Esophagus mucosa (tissue), 1 donor: ENCODE measurements at regions not wholly inside any gene's neighbourhood (a gene's known extent, or its start where the extent isn't known, plus 50 kb on each side); places are given as distances from the start of the nearest gene placed in this dataset.
"Not testable (repeated sequence)": the region's sequence is repeated elsewhere in the genome, so short reads cannot be mapped to it uniquely, and the experiment has no call there.

Source experiments
- ATAC-seq: fragments of 200-7000 bp; cut with Tn5 transposase; one replicate; pipeline ENCODE4 v1.9.1; 2020
- donor health status: DM: yes; HTN: yes; CAD: no.

DNA sequence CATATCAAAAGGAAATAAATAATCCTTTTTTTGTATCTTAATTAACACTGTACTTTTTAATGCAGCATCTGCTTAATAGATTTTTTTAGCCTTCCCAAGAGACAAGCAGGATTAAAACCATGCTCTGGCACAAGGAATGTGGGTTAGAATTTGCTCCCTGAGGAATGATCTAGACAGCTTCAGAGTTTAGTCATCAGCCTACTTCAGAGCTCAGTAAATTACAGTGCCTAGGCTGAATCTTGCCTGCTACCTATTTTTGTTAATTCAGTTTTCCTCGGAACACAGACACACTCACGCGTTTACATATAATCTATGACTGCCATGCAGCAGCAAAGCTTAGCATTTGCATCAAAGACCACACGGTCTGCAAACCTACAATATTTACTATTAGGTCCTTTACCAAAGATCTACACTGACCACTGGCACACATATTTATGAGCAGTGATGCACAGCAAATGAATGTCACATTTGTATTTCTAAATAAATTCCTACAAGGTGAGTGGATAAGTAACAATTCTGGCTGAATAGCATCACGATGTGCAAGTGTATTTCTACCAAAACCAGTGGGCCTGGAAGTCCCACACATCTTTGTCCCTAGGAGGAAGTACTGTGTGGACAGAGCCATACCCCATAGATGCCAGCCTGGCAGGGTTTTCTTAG lies 309.8 kb upstream of the TMEM132C start:
- ATAC-seq: no peak

GRCh38 chr12:127962303-127962702 lies 304.7 kb upstream of the TMEM132C start:
- no peak for ATAC-seq

DNA sequence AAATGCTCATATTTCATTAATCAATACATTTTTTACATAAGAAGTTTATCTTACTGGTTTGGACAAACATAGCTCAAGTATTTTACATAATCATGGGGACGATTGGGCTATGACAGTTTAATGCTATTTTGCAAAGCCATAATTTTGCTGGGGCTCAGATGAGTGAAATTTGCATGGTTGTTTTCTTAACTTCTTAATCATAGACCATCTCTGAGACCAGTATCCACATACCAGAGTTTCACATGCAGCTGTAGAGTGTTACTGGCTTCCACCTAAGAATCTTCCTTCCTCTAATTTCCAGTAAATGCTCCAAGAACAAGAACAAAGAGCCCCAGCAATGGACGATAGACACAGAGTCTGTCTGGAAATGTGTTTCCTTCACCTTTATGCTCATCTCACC lies 303.0 kb upstream of the TMEM132C start:
- ATAC-seq: no peak

DNA sequence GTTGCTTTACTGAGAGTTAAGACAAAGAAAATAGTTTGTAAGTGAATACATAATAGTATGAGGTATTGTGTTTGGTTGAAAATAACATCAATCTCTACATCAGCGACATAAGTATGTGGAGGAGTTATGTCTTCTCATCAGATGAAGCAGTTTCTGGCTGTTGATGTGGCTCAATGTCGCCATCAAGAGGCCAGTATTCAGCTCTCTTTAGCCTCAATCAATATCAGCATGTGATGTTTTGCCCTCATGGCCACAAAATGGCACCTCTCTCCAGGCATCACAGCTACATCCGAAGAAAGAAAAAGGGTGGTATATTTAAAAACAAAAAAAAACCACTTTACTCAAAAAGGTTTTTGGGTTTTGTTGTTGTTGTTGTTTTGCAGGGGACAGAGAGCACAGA lies 302.3 kb upstream of the TMEM132C start:
- ATAC-seq: no peak

- no peak for ATAC-seq
Observed at GRCh38 chr12:127966331-127966730, 300.6 kb upstream of the TMEM132C start.

GRCh38 chr12:127970491-127970890 lies 296.5 kb upstream of the TMEM132C start:
- ATAC-seq: no peak

GRCh38 chr12:127980585-127980984 lies 286.4 kb upstream of the TMEM132C start:
- ATAC-seq: no peak

DNA sequence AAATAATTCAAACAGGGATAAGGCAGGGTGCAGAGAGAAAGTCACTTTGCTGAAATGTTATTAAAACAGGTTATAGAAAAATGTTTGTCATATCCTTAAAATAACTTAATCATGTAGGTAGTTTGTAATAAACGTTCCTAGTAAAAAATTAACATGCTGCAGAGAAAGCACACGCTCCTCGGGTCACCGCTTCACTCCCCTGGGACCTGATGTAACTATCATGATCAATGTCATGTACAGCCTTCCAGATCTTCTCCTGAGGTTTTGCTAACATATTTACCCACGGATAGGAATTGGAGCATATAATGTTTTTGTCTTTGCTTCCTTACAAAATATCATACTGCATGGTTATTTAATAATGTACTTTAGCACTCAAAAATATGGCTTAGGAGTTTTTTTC lies 285.1 kb upstream of the TMEM132C start:
- ATAC-seq: no peak

DNA sequence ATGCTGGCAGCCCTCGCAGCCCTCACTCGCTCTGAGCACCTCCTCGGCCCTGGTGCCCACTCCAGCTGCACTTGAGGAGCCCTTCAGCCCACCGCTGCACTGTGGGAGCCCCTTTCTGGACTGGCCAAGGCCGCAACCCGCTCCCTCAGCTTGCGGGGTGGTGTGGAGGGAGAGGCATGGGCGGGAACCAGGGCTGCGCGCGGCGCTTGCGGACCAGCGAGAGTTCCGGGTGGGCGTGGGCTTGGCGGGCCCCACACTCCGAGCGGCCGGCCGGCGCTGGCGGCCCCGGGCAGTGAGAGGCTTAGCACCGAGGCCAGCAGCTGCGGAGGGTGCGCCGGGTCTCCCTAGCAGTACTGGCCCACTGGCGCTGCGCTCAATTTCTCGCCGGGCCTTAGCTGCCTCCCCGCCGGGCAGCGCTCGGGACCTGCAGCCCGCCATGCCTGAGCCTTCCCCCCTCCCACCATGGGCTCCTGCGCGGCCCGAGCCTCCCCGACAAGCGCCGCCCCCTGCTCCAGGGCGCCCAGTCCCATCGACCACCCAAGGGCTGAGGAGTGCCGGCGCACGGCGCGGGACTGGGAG lies 283.7 kb upstream of the TMEM132C start:
- ATAC-seq: not testable (repeated sequence)

DNA sequence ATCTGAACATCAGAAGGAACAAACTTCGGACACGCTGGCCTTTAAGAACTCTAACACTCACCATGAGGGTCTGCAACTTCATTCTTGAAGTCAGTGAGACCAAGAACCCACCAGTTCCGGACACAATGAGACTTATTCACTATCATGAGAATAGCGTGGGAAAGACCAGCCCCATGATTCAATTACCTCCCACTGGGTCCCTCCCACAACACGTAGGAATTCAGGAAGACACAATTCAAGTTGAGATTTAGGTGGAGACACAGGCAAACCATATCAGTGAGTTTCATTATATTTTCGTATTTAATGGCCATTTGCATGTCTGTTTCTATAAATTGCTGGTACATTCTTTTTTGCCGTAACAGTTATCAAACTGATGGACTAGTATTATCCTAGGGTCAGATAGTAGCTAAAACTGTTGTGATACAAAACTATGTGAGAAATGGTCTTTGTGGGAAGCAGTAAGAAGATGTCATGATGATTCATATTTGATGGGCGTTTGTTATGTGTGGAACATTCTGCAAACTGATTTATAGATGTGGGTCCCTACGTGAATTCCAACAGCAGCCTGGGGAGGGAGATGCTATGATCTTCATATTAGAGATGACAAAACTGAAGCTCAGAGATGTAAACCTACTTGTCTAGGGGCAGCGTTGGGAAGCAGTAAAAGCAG lies 282.4 kb upstream of the TMEM132C start:
- no peak for ATAC-seq

GRCh38 chr12:127987199-127987901 lies 279.6 kb upstream of the TMEM132C start:
- ATAC-seq: no peak

- no peak for ATAC-seq
Observed at GRCh38 chr12:127991485-127991884, 275.5 kb upstream of the TMEM132C start.

DNA sequence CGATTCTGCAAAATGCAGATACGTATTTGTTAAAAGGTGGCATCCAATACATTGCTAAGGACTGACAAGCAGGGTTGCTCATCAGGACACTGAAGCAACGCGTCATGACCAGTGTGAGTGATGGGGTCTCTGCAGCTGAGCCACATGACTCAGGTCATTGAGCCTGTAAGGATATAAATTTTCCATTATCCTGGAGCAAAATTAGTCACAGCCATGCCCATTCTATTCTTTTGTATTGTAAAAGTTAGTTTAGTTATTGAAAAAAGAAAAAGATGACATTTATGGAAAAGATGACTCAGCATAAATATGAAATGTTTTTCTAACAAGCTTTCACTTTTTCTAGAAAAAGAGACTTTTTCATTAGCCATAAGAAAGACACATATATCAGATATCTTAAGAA lies 268.0 kb upstream of the TMEM132C start:
- no peak for ATAC-seq

GRCh38 chr12:128004383-128004938 lies 262.5 kb upstream of the TMEM132C start:
- ATAC-seq: no peak

GRCh38 chr12:128007250-128007649 lies 259.7 kb upstream of the TMEM132C start:
- no peak for ATAC-seq

GRCh38 chr12:128008341-128008740 lies 258.6 kb upstream of the TMEM132C start:
- ATAC-seq: no peak

DNA sequence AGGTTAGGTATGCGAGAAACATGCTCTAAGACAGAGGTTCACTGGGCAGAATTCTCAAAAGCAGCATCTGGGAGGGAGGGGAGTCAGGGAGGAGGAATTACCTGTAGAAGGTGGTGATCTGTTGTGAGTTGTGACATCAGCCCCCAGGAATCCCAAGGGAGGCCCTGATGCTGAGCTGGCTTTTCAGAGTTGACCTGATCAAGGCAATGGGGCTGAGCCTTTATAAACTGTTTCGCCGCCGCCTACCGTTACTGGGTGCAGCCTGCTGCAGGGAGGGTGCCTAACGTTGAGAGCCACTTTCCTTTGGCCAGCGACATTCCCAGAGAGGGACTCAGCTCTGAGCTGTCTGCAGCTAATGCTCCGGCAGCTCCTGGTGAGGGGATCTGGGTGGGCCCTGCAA lies 257.9 kb upstream of the TMEM132C start:
- no peak for ATAC-seq

GRCh38 chr12:128012110-128012509 lies 254.9 kb upstream of the TMEM132C start:
- no peak for ATAC-seq

DNA sequence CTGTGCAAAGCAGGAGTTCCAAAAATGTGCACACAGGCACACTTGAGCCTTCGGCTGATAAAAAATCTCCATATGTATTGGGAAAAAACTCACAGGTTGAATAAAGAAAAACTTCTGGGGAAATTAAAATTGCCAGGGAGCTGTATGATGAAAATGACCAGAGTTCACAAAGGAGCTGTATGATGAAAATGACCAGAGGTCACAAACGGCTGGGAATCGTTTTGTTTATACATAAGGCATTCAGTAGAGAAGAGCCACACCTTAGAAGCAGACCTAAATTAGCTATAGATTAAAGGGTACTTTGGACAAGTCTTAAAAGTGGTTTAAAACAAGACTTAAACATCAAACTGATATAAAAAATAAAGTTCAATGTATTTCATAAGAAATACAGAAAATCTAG lies 251.7 kb upstream of the TMEM132C start:
- ATAC-seq: no peak

GRCh38 chr12:128018067-128018466 lies 248.9 kb upstream of the TMEM132C start:
- no peak for ATAC-seq

DNA sequence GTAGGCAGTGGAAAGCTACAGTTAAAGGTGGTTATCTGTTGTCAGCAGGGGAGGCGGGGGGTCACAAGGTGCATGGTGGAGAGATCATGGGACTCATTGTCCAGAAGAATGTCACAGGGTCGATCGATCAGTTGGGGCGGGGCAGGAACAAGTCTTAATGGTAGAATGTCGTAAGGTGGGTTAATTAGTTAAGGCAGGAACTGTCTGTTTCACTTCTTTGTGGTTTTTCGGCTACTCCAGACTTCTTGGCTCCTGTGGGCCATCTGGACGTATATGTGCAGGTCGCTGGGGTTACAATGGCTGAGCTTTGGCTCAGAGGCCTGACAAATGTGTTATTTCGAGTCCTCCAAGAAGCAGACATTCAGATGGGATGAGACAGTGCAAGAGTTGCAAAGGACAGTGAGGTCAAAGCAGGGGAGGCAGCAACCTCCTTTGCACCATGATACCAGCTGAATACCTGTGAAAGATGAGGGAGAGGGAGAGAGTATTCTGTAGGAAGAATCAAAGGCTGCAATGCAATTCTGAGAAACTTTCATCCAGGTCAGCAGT lies 246.9 kb upstream of the TMEM132C start:
- no peak for ATAC-seq

DNA sequence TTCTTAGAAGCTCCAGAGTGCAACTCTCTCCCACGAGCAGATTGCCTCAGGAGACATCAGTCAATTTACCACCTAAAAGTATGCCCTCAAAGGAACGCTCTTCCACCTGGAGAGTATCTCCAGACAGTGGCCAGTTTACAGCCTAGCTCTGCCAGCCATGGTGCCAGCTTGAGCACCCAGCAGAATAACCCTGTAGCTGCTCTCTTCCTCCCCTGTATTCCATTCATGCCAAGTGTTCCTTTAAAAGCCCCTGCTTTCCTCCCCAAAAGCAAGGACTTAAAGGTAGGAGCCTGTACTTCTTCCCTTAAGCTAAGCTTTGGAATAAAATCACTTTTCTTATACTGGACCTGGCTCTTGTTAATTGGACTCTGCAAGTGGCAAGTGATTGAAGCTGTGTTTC lies 245.4 kb upstream of the TMEM132C start:
- ATAC-seq: no peak
